ENCODE measurements at regions not wholly inside any gene's neighbourhood (a gene's known extent, or its start where the extent isn't known, plus 50 kb on each side); places are given as distances from the start of the nearest gene placed in this dataset.

DNA sequence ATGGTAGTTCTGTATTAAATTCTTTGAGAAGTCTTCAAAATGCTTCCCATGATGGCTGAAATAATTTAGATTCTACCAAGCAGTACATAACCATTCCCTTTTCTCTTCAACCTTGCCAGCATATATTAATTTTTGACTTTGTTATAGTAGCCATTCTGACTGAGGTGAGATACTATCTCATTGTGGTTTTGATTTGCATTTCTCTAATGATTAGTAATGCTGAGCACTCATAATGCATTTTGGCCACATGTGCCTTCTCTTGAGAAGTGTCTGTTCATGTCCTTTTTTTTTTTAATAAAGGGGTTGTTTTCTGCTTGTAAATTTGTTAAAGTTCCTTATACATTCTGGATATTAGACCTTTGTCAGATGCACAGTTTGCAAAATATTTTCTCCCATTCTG is 173.9 kb downstream of the CALCRL start:
- Histone ChIP-seq H3K79me2 (ENCODE audit: insufficient read depth, low read length) (no peaks in the 10 kb centered on the region), H3K27me3 (ENCODE audit: control insufficient read depth in 2 of 2, insufficient read depth in 2 of 2, low read length in 2 of 2) (no peaks in the 10 kb centered on the region), H3K9ac (ENCODE audit: insufficient read depth, low read length, poor library complexity, severe bottlenecking) (no peak overlapping the region), H3K4me3 (replicated peaks in 1 of 3; ENCODE audit: low read depth in 2 of 3, low read length in 3 of 3) (no peak overlapping the region), H3K9me3 (replicated peaks in 1 of 2; ENCODE audit: control insufficient read depth in 1 of 2, insufficient read depth in 1 of 2, low read length in 2 of 2) (peaks cover 0 to 5% of the 10 kb centered on the region in 2 donors), H3K4me2 (replicated peaks; ENCODE audit: extremely low read depth, low read length, poor library complexity, severe bottlenecking) (no peak overlapping the region), H3K27ac (ENCODE audit: low read depth in 1 of 2, low read length in 2 of 2) (no peak overlapping the region), H4K20me1 (ENCODE audit: insufficient read depth, low read length) (no peaks in the 10 kb centered on the region), H2AFZ (ENCODE audit: insufficient read depth, low read depth, low read length, poor library complexity, severe bottlenecking) (no peak overlapping the region), H3K36me3 (replicated peaks in 1 of 2; ENCODE audit: control insufficient read depth in 1 of 2, insufficient read depth in 2 of 2, low read length in 2 of 2) (no peaks in the 10 kb centered on the region), H3K4me1 (ENCODE audit: control insufficient read depth in 1 of 2, insufficient read depth in 2 of 2, low read length in 2 of 2) (no peaks in the 10 kb centered on the region)
- no peak for DNase-seq
- H3K36me3 Mint-ChIP-seq: no peaks in the 10 kb centered on the region
- no peaks in the 10 kb centered on the region for H3K4me1 Mint-ChIP-seq
- intact Hi-C loops (cut with micrococcal nuclease): no loop called here
- H3K27me3 Mint-ChIP-seq (ENCODE audit: low read depth in 3 of 3): no peaks in the 10 kb centered on the region
- no peak overlapping the region for H3K4me3 Mint-ChIP-seq
- no peak overlapping the region for H3K27ac Mint-ChIP-seq
- TF ChIP-seq, protein P1, sequence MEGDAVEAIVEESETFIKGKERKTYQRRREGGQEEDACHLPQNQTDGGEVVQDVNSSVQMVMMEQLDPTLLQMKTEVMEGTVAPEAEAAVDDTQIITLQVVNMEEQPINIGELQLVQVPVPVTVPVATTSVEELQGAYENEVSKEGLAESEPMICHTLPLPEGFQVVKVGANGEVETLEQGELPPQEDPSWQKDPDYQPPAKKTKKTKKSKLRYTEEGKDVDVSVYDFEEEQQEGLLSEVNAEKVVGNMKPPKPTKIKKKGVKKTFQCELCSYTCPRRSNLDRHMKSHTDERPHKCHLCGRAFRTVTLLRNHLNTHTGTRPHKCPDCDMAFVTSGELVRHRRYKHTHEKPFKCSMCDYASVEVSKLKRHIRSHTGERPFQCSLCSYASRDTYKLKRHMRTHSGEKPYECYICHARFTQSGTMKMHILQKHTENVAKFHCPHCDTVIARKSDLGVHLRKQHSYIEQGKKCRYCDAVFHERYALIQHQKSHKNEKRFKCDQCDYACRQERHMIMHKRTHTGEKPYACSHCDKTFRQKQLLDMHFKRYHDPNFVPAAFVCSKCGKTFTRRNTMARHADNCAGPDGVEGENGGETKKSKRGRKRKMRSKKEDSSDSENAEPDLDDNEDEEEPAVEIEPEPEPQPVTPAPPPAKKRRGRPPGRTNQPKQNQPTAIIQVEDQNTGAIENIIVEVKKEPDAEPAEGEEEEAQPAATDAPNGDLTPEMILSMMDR (IDR thresholded peaks at IDR 0.05): no peak
- H3K9me3 Mint-ChIP-seq: peaks cover 0 to 12% (median 4%) of the 10 kb centered on the region in 7 donors

- no peak overlapping the region for H3K27ac Mint-ChIP-seq
- Histone ChIP-seq H3K27ac (ENCODE audit: low read depth in 1 of 2, low read length in 2 of 2) (no peak overlapping the region), H3K4me3 (replicated peaks in 1 of 3; ENCODE audit: low read depth in 2 of 3, low read length in 3 of 3) (no peak overlapping the region), H2AFZ (ENCODE audit: insufficient read depth, low read depth, low read length, poor library complexity, severe bottlenecking) (no peak overlapping the region), H3K36me3 (replicated peaks in 1 of 2; ENCODE audit: control insufficient read depth in 1 of 2, insufficient read depth in 2 of 2, low read length in 2 of 2) (no peaks in the 10 kb centered on the region), H3K9ac (ENCODE audit: insufficient read depth, low read length, poor library complexity, severe bottlenecking) (no peak overlapping the region), H3K9me3 (replicated peaks in 1 of 2; ENCODE audit: control insufficient read depth in 1 of 2, insufficient read depth in 1 of 2, low read length in 2 of 2) (no peaks in the 10 kb centered on the region), H4K20me1 (ENCODE audit: insufficient read depth, low read length) (no peaks in the 10 kb centered on the region), H3K4me1 (ENCODE audit: control insufficient read depth in 1 of 2, insufficient read depth in 2 of 2, low read length in 2 of 2) (no peaks in the 10 kb centered on the region), H3K27me3 (ENCODE audit: control insufficient read depth in 2 of 2, insufficient read depth in 2 of 2, low read length in 2 of 2) (no peaks in the 10 kb centered on the region), H3K79me2 (ENCODE audit: insufficient read depth, low read length) (no peaks in the 10 kb centered on the region), H3K4me2 (replicated peaks; ENCODE audit: extremely low read depth, low read length, poor library complexity, severe bottlenecking) (no peak overlapping the region)
- peaks cover 0 to 5% (median 0%) of the 10 kb centered on the region in 7 donors for H3K9me3 Mint-ChIP-seq
- intact Hi-C loops (cut with micrococcal nuclease): no loop called here
- no peaks in the 10 kb centered on the region for H3K4me1 Mint-ChIP-seq
- DNase-seq: no peak
- TF ChIP-seq, protein P1 (IDR thresholded peaks at IDR 0.05): no peak
- H3K36me3 Mint-ChIP-seq: no peaks in the 10 kb centered on the region
- H3K27me3 Mint-ChIP-seq (ENCODE audit: low read depth in 3 of 3): no peaks in the 10 kb centered on the region
- no peak overlapping the region for H3K4me3 Mint-ChIP-seq
Observed at GRCh38 chr2:187272255-187272654, 175.8 kb downstream of the CALCRL start.
